ENCODE measurements at regions not wholly inside any gene's neighbourhood (a gene's known extent, or its start where the extent isn't known, plus 50 kb on each side); places are given as distances from the start of the nearest gene placed in this dataset.
A peak's percentile ranks its signal among the peaks of the same experiment; 100 is the strongest.
"Not testable (repeated sequence)": the region's sequence is repeated elsewhere in the genome, so short reads cannot be mapped to it uniquely, and the experiment has no call there.

GRCh38 chr2:109692013-109692743 lies 78.0 kb downstream of the SOWAHC start:
- no peaks in the 10 kb centered on the region for H3K27me3 ChIP-seq
- peak overlapping the region; percentile 54 to 84 (median 77) for H3K27ac ChIP-seq
- H3K36me3 ChIP-seq: no peaks in the 10 kb centered on the region
- TF ChIP-seq POLR2A (IDR thresholded peaks at IDR 0.05) (no peak), CTCF (IDR thresholded peaks at IDR 0.05) (no peak)
- 64 to 66% methylated on average over 15 of the region's 15 CpGs for WGBS, 2 donors
- H3K9me3 ChIP-seq: no peaks in the 10 kb centered on the region
- peak; percentile 34 to 53 for DNase-seq
- no peak overlapping the region for H3K4me3 ChIP-seq (replicated peaks in 1 of 3)
- intact Hi-C loops (cut with DNase I): no loop called here
- H3K4me1 ChIP-seq: peaks cover 13 to 37% of the 10 kb centered on the region in 2 donors

- intact Hi-C loops (cut with DNase I); H3K4me3 ChIP-seq (replicated peaks in 1 of 3); H3K27me3 ChIP-seq; H3K36me3 ChIP-seq; H3K9me3 ChIP-seq; DNase-seq: not testable (repeated sequence)
- peaks cover 13 to 37% of the 10 kb centered on the region in 2 donors for H3K4me1 ChIP-seq
- peak overlapping the region in 2 of 3 donors; percentile 77 to 84 for H3K27ac ChIP-seq
- 72 to 79% methylated on average over 9 of the region's 9 CpGs for WGBS, 2 donors
Observed at GRCh38 chr2:109692831-109693230, 78.7 kb downstream of the SOWAHC start.

GRCh38 chr2:109693292-109693691 lies 79.1 kb downstream of the SOWAHC start:
- H3K36me3 ChIP-seq; H3K27me3 ChIP-seq; DNase-seq; H3K4me3 ChIP-seq (replicated peaks in 1 of 3); intact Hi-C loops (cut with DNase I); H3K9me3 ChIP-seq: not testable (repeated sequence)
- Histone ChIP-seq H3K27ac (peak overlapping the region in 2 of 3 donors; percentile 39 to 77), H3K4me1 (peaks cover 13 to 37% of the 10 kb centered on the region in 2 donors)
- WGBS, 2 donors: 89 to 91% methylated on average over 8 of the region's 8 CpGs

GRCh38 chr2:109694190-109694589 lies 80.0 kb downstream of the SOWAHC start:
- Histone ChIP-seq H3K4me1 (peaks cover 13 to 42% of the 10 kb centered on the region in 2 donors), H3K9me3 (no peaks in the 10 kb centered on the region), H3K27ac (peak overlapping the region; percentile 24 to 41 (median 39)), H3K27me3 (no peaks in the 10 kb centered on the region), H3K4me3 (replicated peaks in 1 of 3) (no peak overlapping the region), H3K36me3 (no peaks in the 10 kb centered on the region)
- TF ChIP-seq POLR2A (IDR thresholded peaks at IDR 0.05): no peak
- TF ChIP-seq CTCF (IDR thresholded peaks at IDR 0.05): no peak
- intact Hi-C loops (cut with DNase I): no loop called here
- WGBS, 2 donors: 26 to 27% methylated on average over 2 of the region's 2 CpGs
- DNase-seq: peak; percentile 30 to 38

- Histone ChIP-seq H3K4me1 (peaks cover 13 to 41% of the 10 kb centered on the region in 2 donors), H3K27ac (no peak overlapping the region), H3K36me3 (no peaks in the 10 kb centered on the region), H3K4me3 (replicated peaks in 1 of 3) (no peak overlapping the region), H3K27me3 (no peaks in the 10 kb centered on the region), H3K9me3 (no peaks in the 10 kb centered on the region)
- no peak for TF ChIP-seq POLR2A (IDR thresholded peaks at IDR 0.05)
- no peak for TF ChIP-seq CTCF (IDR thresholded peaks at IDR 0.05)
- WGBS, 2 donors: 81 to 94% methylated on average over 2 of the region's 2 CpGs
- no peak for DNase-seq
- intact Hi-C loops (cut with DNase I): no loop called here
Observed at GRCh38 chr2:109695290-109695689, 81.1 kb downstream of the SOWAHC start.

GRCh38 chr2:109699646-109700045 lies 85.5 kb downstream of the SOWAHC start:
- TF ChIP-seq CTCF (IDR thresholded peaks at IDR 0.05) (no peak), POLR2A (IDR thresholded peaks at IDR 0.05) (no peak)
- WGBS, 2 donors: 29 to 32% methylated on average over 7 of the region's 7 CpGs
- H3K27me3 ChIP-seq: no peaks in the 10 kb centered on the region
- H3K9me3 ChIP-seq: no peaks in the 10 kb centered on the region
- peak; percentile 24 to 30 for DNase-seq
- intact Hi-C loops (cut with DNase I): no loop called here
- H3K27ac ChIP-seq: peak overlapping the region in 2 of 3 donors; percentile 2 to 42
- H3K36me3 ChIP-seq: no peaks in the 10 kb centered on the region
- no peak overlapping the region for H3K4me3 ChIP-seq (replicated peaks in 1 of 3)
- H3K4me1 ChIP-seq: peaks cover 0 to 13% of the 10 kb centered on the region in 2 donors

Data from thyroid gland (tissue), 4 donors.